ENCODE measurements at regions not wholly inside any gene's neighbourhood (a gene's known extent, or its start where the extent isn't known, plus 50 kb on each side); places are given as distances from the start of the nearest gene placed in this dataset.

- TF ChIP-seq CTCF (IDR thresholded peaks at IDR 0.05 in 4 of 5, conservative IDR thresholded peaks at IDR 0.05 in 1 of 5) (no peak), POLR2A (IDR thresholded peaks at IDR 0.05) (no peak)
Observed at GRCh38 chr3:66609660-66610561, 109.1 kb upstream of the LRIG1 start.

All from gastrocnemius medialis (tissue), 4 donors.